Parathyroid adenoma (tissue), 2 donors: ENCODE measurements at regions not wholly inside any gene's neighbourhood (a gene's known extent, or its start where the extent isn't known, plus 50 kb on each side); places are given as distances from the start of the nearest gene placed in this dataset.
A peak's percentile ranks its signal among the peaks of the same experiment; 100 is the strongest.

Experiments
- H2AFZ ChIP-seq: fragments of 300-600 bp; sonication (generic); one replicate; pipeline ENCODE4 v1.7.0; 2017; ENCODE audit warnings: antibody characterized with exemption, mild to moderate bottlenecking
- H3K27ac ChIP-seq: fragments of 300-600 bp; sonication (generic); one replicate; pipeline ENCODE4 v1.7.0; 2017
- H3K27me3 ChIP-seq: fragments of 300-600 bp; sonication (generic); one replicate; pipeline ENCODE4 v1.7.0; 2017; ENCODE audit warnings: low read length; ENCODE audit not compliant: control insufficient read depth, insufficient read depth
- H3K36me3 ChIP-seq: fragments of 300-600 bp; sonication (generic); one replicate; pipeline ENCODE4 v1.7.0; 2017; ENCODE audit warnings: low read length; ENCODE audit not compliant: control insufficient read depth, insufficient read depth
- H3K4me1 ChIP-seq: fragments of 300-600 bp; sonication (generic); one replicate; pipeline ENCODE4 v1.7.0; 2017; ENCODE audit warnings: control low read depth
- H3K4me2 ChIP-seq: fragments of 300-600 bp; sonication (generic); one replicate; pipeline ENCODE4 v1.7.0; 2017; ENCODE audit warnings: low read length
- H3K4me3 ChIP-seq: fragments of 300-600 bp; sonication (generic); one replicate; pipeline ENCODE4 v1.7.0; 2017; ENCODE audit warnings: low read depth, low read length
- H3K79me2 ChIP-seq: fragments of 300-600 bp; sonication (generic); one replicate; pipeline ENCODE4 v1.7.0; 2017; ENCODE audit warnings: control low read depth
- H3K9ac ChIP-seq: fragments of 300-600 bp; sonication (generic); one replicate; pipeline ENCODE4 v1.7.0; 2017; ENCODE audit warnings: mild to moderate bottlenecking
- H3K9me3 ChIP-seq: fragments of 300-600 bp; sonication (generic); one replicate; pipeline ENCODE4 v1.7.0; 2017; ENCODE audit warnings: low read length; ENCODE audit not compliant: control insufficient read depth
- TF ChIP-seq, protein P1 (sequence below): fragments of 300-600 bp; sonication (generic); IDR thresholded peaks from one replicate; pipeline ENCODE4 v1.7.0; 2017; ENCODE audit warnings: antibody characterized with exemption, mild to moderate bottlenecking
- donor health status: primary hyperparathyroidism.

GRCh38 chr4:110365761-110366160, 110.2 kb upstream of the ENPEP start:
- no peaks in the 10 kb centered on the region for H3K27me3 ChIP-seq
- peak overlapping the region; percentile 59 for H3K27ac ChIP-seq
- no peaks in the 10 kb centered on the region for H3K36me3 ChIP-seq
- no peaks in the 10 kb centered on the region for H3K4me1 ChIP-seq
- no peaks in the 10 kb centered on the region for H3K9me3 ChIP-seq
- no peak overlapping the region for H3K4me2 ChIP-seq
- TF ChIP-seq, protein P1, sequence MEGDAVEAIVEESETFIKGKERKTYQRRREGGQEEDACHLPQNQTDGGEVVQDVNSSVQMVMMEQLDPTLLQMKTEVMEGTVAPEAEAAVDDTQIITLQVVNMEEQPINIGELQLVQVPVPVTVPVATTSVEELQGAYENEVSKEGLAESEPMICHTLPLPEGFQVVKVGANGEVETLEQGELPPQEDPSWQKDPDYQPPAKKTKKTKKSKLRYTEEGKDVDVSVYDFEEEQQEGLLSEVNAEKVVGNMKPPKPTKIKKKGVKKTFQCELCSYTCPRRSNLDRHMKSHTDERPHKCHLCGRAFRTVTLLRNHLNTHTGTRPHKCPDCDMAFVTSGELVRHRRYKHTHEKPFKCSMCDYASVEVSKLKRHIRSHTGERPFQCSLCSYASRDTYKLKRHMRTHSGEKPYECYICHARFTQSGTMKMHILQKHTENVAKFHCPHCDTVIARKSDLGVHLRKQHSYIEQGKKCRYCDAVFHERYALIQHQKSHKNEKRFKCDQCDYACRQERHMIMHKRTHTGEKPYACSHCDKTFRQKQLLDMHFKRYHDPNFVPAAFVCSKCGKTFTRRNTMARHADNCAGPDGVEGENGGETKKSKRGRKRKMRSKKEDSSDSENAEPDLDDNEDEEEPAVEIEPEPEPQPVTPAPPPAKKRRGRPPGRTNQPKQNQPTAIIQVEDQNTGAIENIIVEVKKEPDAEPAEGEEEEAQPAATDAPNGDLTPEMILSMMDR, result no peak
- H3K9ac ChIP-seq, result no peak overlapping the region
- no peaks in the 10 kb centered on the region for H3K79me2 ChIP-seq
- H2AFZ ChIP-seq, result no peak overlapping the region
- H3K4me3 ChIP-seq, result no peak overlapping the region

- H3K36me3 ChIP-seq, result no peaks in the 10 kb centered on the region
- H3K4me3 ChIP-seq, result no peak overlapping the region
- H2AFZ ChIP-seq, result no peak overlapping the region
- TF ChIP-seq, protein P1, result no peak
- no peaks in the 10 kb centered on the region for H3K27me3 ChIP-seq
- H3K4me1 ChIP-seq, result no peaks in the 10 kb centered on the region
- no peak overlapping the region for H3K4me2 ChIP-seq
- peak overlapping the region; percentile 59 for H3K27ac ChIP-seq
- H3K9ac ChIP-seq, result no peak overlapping the region
- H3K9me3 ChIP-seq, result no peaks in the 10 kb centered on the region
- H3K79me2 ChIP-seq, result no peaks in the 10 kb centered on the region
Measured at GRCh38 chr4:110364911-110365520, 110.9 kb upstream of the ENPEP start.

- Histone ChIP-seq H3K9me3 (no peaks in the 10 kb centered on the region), H3K79me2 (no peaks in the 10 kb centered on the region), H3K27me3 (no peaks in the 10 kb centered on the region), H3K4me3 (no peak overlapping the region), H3K4me2 (no peak overlapping the region), H3K27ac (no peak overlapping the region), H2AFZ (no peak overlapping the region), H3K9ac (no peak overlapping the region), H3K4me1 (no peaks in the 10 kb centered on the region), H3K36me3 (no peaks in the 10 kb centered on the region)
- TF ChIP-seq, protein P1, result no peak
Measured at GRCh38 chr4:110361921-110362320, 114.0 kb upstream of the ENPEP start.

GRCh38 chr4:110359076-110359475, 116.9 kb upstream of the ENPEP start:
- Histone ChIP-seq H3K9ac (no peak overlapping the region), H3K27ac (no peak overlapping the region), H3K79me2 (no peaks in the 10 kb centered on the region), H3K4me1 (no peaks in the 10 kb centered on the region), H3K4me2 (no peak overlapping the region), H3K36me3 (no peaks in the 10 kb centered on the region), H2AFZ (no peak overlapping the region), H3K9me3 (no peaks in the 10 kb centered on the region), H3K27me3 (no peaks in the 10 kb centered on the region), H3K4me3 (no peak overlapping the region)
- TF ChIP-seq, protein P1, result no peak

- no peaks in the 10 kb centered on the region for H3K79me2 ChIP-seq
- no peak overlapping the region for H3K4me2 ChIP-seq
- no peak overlapping the region for H2AFZ ChIP-seq
- no peaks in the 10 kb centered on the region for H3K27me3 ChIP-seq
- no peak overlapping the region for H3K9ac ChIP-seq
- TF ChIP-seq, protein P1, result no peak
- no peaks in the 10 kb centered on the region for H3K36me3 ChIP-seq
- H3K4me3 ChIP-seq, result no peak overlapping the region
- no peaks in the 10 kb centered on the region for H3K4me1 ChIP-seq
- no peak overlapping the region for H3K27ac ChIP-seq
- H3K9me3 ChIP-seq, result no peaks in the 10 kb centered on the region
Measured at GRCh38 chr4:110357521-110357920, 118.4 kb upstream of the ENPEP start.
